CD14-positive monocyte (primary cell): ENCODE measurements at regions not wholly inside any gene's neighbourhood (a gene's known extent, or its start where the extent isn't known, plus 50 kb on each side); places are given as distances from the start of the nearest gene placed in this dataset.

Source experiments
- DNase-seq, 3 donors: peaks; one replicate each; pipeline ENCODE4 v3.0.0-alpha.2; 2011 to 2022
- H2AFZ ChIP-seq: 2 replicates; pipeline ENCODE4 v1.6.0; 2012; ENCODE audit warnings: mild to moderate bottlenecking, low read depth, low read length, inconsistent platforms; ENCODE audit not compliant: insufficient read depth, poor library complexity, severe bottlenecking
- H3K27ac ChIP-seq, 2 donors: 1 replicate in 1 of 2; 2 replicates in 1 of 2; pipeline ENCODE4 v1.5.1; 2012 to 2013; ENCODE audit warnings: low read length in 2 of 2, control low read depth in 1 of 2, inconsistent platforms in 1 of 2, low read depth in 1 of 2, mild to moderate bottlenecking in 1 of 2
- H3K27me3 ChIP-seq, 2 donors: one replicate each; pipeline versions ENCODE4 v1.6.0 to v1.6.1; 2011 to 2013; ENCODE audit warnings: low read length in 2 of 2; ENCODE audit not compliant: control insufficient read depth in 2 of 2, insufficient read depth in 2 of 2
- H3K36me3 ChIP-seq, 2 donors: replicated peaks in 1 of 2; 1 replicate in 1 of 2; 2 replicates in 1 of 2; pipeline versions ENCODE4 v1.5.1 to v1.6.1; 2012 to 2013; ENCODE audit warnings: low read length in 2 of 2, control low read depth in 1 of 2, inconsistent platforms in 1 of 2, mild to moderate bottlenecking in 1 of 2; ENCODE audit not compliant: insufficient read depth in 2 of 2, control insufficient read depth in 1 of 2
- H3K4me1 ChIP-seq, 2 donors: 1 replicate in 1 of 2; 2 replicates in 1 of 2; pipeline versions ENCODE4 v1.5.1 to v1.6.1; 2012 to 2013; ENCODE audit warnings: low read length in 2 of 2, control low read depth in 1 of 2, inconsistent platforms in 1 of 2, mild to moderate bottlenecking in 1 of 2, moderate library complexity in 1 of 2; ENCODE audit not compliant: insufficient read depth in 2 of 2, control insufficient read depth in 1 of 2
- H3K4me2 ChIP-seq: replicated peaks from 2 replicates; pipeline ENCODE3; 2012; ENCODE audit warnings: low read length, moderate library complexity, mild to moderate bottlenecking; ENCODE audit not compliant: poor library complexity, severe bottlenecking; ENCODE audit errors: extremely low read depth
- H3K4me3 ChIP-seq, 3 experiments: fragments of 200-600 bp in 1 of 3; sonication (generic) in 1 of 3; replicated peaks in 1 of 3; 1 replicate in 2 of 3; 2 replicates in 1 of 3; pipeline ENCODE4 v1.5.1; 2011 to 2013; ENCODE audit warnings: low read length in 3 of 3, mild to moderate bottlenecking in 3 of 3, control low read depth in 2 of 3, low read depth in 2 of 3, inconsistent platforms in 1 of 3, moderate library complexity in 1 of 3
- H3K79me2 ChIP-seq: 2 replicates; pipeline ENCODE4 v1.6.0; 2012; ENCODE audit warnings: mild to moderate bottlenecking, control low read depth, inconsistent platforms, low read length, moderate library complexity; ENCODE audit not compliant: insufficient read depth
- H3K9ac ChIP-seq: 2 replicates; pipeline ENCODE4 v1.6.0; 2017; ENCODE audit warnings: low read length, mild to moderate bottlenecking; ENCODE audit not compliant: insufficient read depth, poor library complexity, severe bottlenecking
- H3K9me3 ChIP-seq, 2 donors: replicated peaks in 1 of 2; 1 replicate in 1 of 2; 2 replicates in 1 of 2; pipeline versions ENCODE4 v1.5.1 to v1.6.1; 2012 to 2013; ENCODE audit warnings: low read length in 2 of 2, control low read depth in 1 of 2; ENCODE audit not compliant: control insufficient read depth in 1 of 2, insufficient read depth in 1 of 2
- H4K20me1 ChIP-seq: 2 replicates; pipeline ENCODE4 v1.6.0; 2012; ENCODE audit warnings: mild to moderate bottlenecking, low read length, control low read depth, moderate library complexity; ENCODE audit not compliant: insufficient read depth
- H3K27ac Mint-ChIP-seq, 7 donors: one replicate each; pipeline ENCODE4 v1.8.0; 2020; ENCODE audit warnings: mild to moderate bottlenecking in 7 of 7, mixed read lengths in 7 of 7, moderate library complexity in 6 of 7, inconsistent platforms in 2 of 7
- H3K27me3 Mint-ChIP-seq, 3 donors: one replicate each; pipeline ENCODE4 v1.8.0; 2021 to 2022; ENCODE audit warnings: low read depth in 3 of 3, mild to moderate bottlenecking in 3 of 3, mixed read lengths in 3 of 3, moderate library complexity in 3 of 3, inconsistent platforms in 1 of 3
- H3K36me3 Mint-ChIP-seq, 2 donors: one replicate each; pipeline ENCODE4 v1.8.0; 2020; ENCODE audit warnings: mixed read lengths in 2 of 2, inconsistent platforms in 1 of 2, mild to moderate bottlenecking in 1 of 2
- H3K4me1 Mint-ChIP-seq: one replicate; pipeline ENCODE4 v1.8.0; 2020; ENCODE audit warnings: mild to moderate bottlenecking, mixed read lengths
- H3K4me3 Mint-ChIP-seq, 2 donors: one replicate each; pipeline ENCODE4 v1.8.0; 2020; ENCODE audit warnings: mild to moderate bottlenecking in 2 of 2, mixed read lengths in 2 of 2, moderate library complexity in 1 of 2
- H3K9me3 Mint-ChIP-seq, 7 donors: one replicate each; pipeline ENCODE4 v1.8.0; 2020 to 2022; ENCODE audit warnings: mixed read lengths in 7 of 7, mild to moderate bottlenecking in 6 of 7, moderate library complexity in 6 of 7, inconsistent platforms in 2 of 7
- CTCF ChIP-seq: fragments of 200-600 bp; IDR thresholded peaks from one replicate; pipeline ENCODE4 v1.8.0; 2022; ENCODE audit warnings: antibody characterized with exemption, mild to moderate bottlenecking
- WGBS: methylation state at CpG from one replicate; pipeline ENCODE4 v1.1.5; 2013; ENCODE audit warnings: missing lambda C conversion rate; ENCODE audit not compliant: insufficient coverage; 5-methylcytosine and 5-hydroxymethylcytosine counted together
- intact Hi-C, 2 donors: fragments of 100-400 bp; cut with micrococcal nuclease; formaldehyde crosslinking; loops; one replicate each; pipeline versions ENCODE4 v1.15.0 to v1.15.1; 2023

DNA sequence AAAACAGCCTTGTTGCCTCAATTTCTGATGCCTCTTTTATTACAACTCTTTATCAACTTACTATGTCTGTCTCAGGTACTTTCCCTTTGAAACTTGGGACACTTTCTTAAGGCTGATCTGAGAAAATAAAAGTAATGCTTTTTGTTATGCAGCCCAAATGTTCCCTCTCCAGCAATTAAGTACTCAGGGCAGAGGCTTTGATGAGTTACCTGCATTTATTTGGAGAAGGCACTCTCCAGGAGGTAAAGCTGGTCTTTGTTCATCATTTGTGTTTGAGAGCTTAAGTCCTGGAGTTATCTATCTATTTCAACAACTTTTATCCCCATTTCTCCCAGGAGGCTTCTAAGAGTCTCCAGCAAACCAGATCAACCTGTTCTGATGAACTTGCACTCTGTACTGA, 259.2 kb downstream of the ASXL3 start:
- no peak overlapping the region for H2AFZ ChIP-seq
- H3K36me3 ChIP-seq, result no peaks in the 10 kb centered on the region
- no peaks in the 10 kb centered on the region for H3K9me3 ChIP-seq
- no peaks in the 10 kb centered on the region for H3K27me3 Mint-ChIP-seq
- no peak overlapping the region for H3K27ac ChIP-seq
- no peak overlapping the region for H3K4me3 Mint-ChIP-seq
- no peak overlapping the region for H3K27ac Mint-ChIP-seq
- no peak overlapping the region for H3K4me2 ChIP-seq
- intact Hi-C loops, result no loop called here
- H3K4me1 Mint-ChIP-seq, result no peaks in the 10 kb centered on the region
- no peaks in the 10 kb centered on the region for H4K20me1 ChIP-seq
- H3K27me3 ChIP-seq, result no peaks in the 10 kb centered on the region
- no peak for TF ChIP-seq CTCF
- H3K9me3 Mint-ChIP-seq, result peaks cover 0 to 4% (median 2%) of the 10 kb centered on the region in 7 donors
- H3K9ac ChIP-seq, result no peak overlapping the region
- no peaks in the 10 kb centered on the region for H3K79me2 ChIP-seq
- H3K36me3 Mint-ChIP-seq, result no peaks in the 10 kb centered on the region
- H3K4me3 ChIP-seq, result no peak overlapping the region
- H3K4me1 ChIP-seq, result no peaks in the 10 kb centered on the region
- DNase-seq, result no peak

GRCh38 chr18:33836564-33836963, 258.5 kb downstream of the ASXL3 start:
- intact Hi-C loops, result no loop called here
- Mint-ChIP-seq H3K4me3 (no peak overlapping the region), H3K4me1 (no peaks in the 10 kb centered on the region), H3K27me3 (no peaks in the 10 kb centered on the region), H3K27ac (no peak overlapping the region), H3K9me3 (peaks cover 0 to 8% (median 2%) of the 10 kb centered on the region in 7 donors), H3K36me3 (no peaks in the 10 kb centered on the region)
- Histone ChIP-seq H3K36me3 (no peaks in the 10 kb centered on the region), H4K20me1 (no peaks in the 10 kb centered on the region), H3K4me3 (no peak overlapping the region), H3K9me3 (peaks cover 0 to 4% of the 10 kb centered on the region in 2 donors), H3K79me2 (no peaks in the 10 kb centered on the region), H3K27me3 (no peaks in the 10 kb centered on the region), H2AFZ (no peak overlapping the region), H3K4me1 (no peaks in the 10 kb centered on the region), H3K9ac (no peak overlapping the region), H3K27ac (no peak overlapping the region), H3K4me2 (no peak overlapping the region)
- 100% methylated on average over 3 of the region's 4 CpGs for WGBS
- DNase-seq, result no peak
- TF ChIP-seq CTCF, result no peak
